NCI-H2029 treated with DMSO at 0.1 percent for 48 hours (cell line): ENCODE measurements at regions not wholly inside any gene's neighbourhood (a gene's known extent, or its start where the extent isn't known, plus 50 kb on each side); places are given as distances from the start of the nearest gene placed in this dataset.
A peak's percentile ranks its signal among the peaks of the same experiment; 100 is the strongest.

Experiments used
- DNase-seq: peaks from one replicate; lab custom pipeline; 2025; lab: John Stamatoyannopoulos, UW

GRCh38 chr1:213864091-213864490 is 123.7 kb upstream of the PROX1 start:
- no peak for DNase-seq

GRCh38 chr1:213868482-213868881 is 119.3 kb upstream of the PROX1 start:
- no peak for DNase-seq

- no peak for DNase-seq
Measured at GRCh38 chr1:213871179-213871578, 116.6 kb upstream of the PROX1 start.

GRCh38 chr1:213874789-213875188 is 113.0 kb upstream of the PROX1 start:
- no peak for DNase-seq

GRCh38 chr1:213876531-213876930 is 111.2 kb upstream of the PROX1 start:
- DNase-seq = no peak

GRCh38 chr1:213883618-213884017 is 104.2 kb upstream of the PROX1 start:
- DNase-seq = no peak

GRCh38 chr1:213884402-213884801 is 103.4 kb upstream of the PROX1 start:
- no peak for DNase-seq

GRCh38 chr1:213884942-213885341 is 102.8 kb upstream of the PROX1 start:
- no peak for DNase-seq

GRCh38 chr1:213887842-213888241 is 99.9 kb upstream of the PROX1 start:
- DNase-seq = no peak

- DNase-seq = no peak
Measured at GRCh38 chr1:213891989-213892902, 95.5 kb upstream of the PROX1 start.

- DNase-seq = no peak
Measured at GRCh38 chr1:213898684-213899083, 89.1 kb upstream of the PROX1 start.

GRCh38 chr1:213899413-213899812 is 88.4 kb upstream of the PROX1 start:
- DNase-seq = no peak

- no peak for DNase-seq
Measured at GRCh38 chr1:213905344-213905743, 82.4 kb upstream of the PROX1 start.

GRCh38 chr1:213908521-213908920 is 79.3 kb upstream of the PROX1 start:
- no peak for DNase-seq

GRCh38 chr1:213914392-213914791 is 73.4 kb upstream of the PROX1 start:
- no peak for DNase-seq

- DNase-seq = no peak
Measured at GRCh38 chr1:213921311-213921710, 66.5 kb upstream of the PROX1 start.

- DNase-seq = no peak
Measured at GRCh38 chr1:213921712-213922111, 66.1 kb upstream of the PROX1 start.

- DNase-seq = no peak
Measured at GRCh38 chr1:213925531-213926182, 62.1 kb upstream of the PROX1 start.

- DNase-seq = no peak
Measured at GRCh38 chr1:213927846-213928245, 59.9 kb upstream of the PROX1 start.

- DNase-seq = no peak
Measured at GRCh38 chr1:213929398-213929797, 58.4 kb upstream of the PROX1 start.

- no peak for DNase-seq
Measured at GRCh38 chr1:213931836-213932235, 55.9 kb upstream of the PROX1 start.

GRCh38 chr1:213933336-213933735 is 54.4 kb upstream of the PROX1 start:
- DNase-seq = no peak

GRCh38 chr1:213934649-213935048 is 53.1 kb upstream of the PROX1 start:
- peak; percentile 95 for DNase-seq
